Type B pancreatic cell (in vitro differentiated cells): ENCODE measurements at regions not wholly inside any gene's neighbourhood (a gene's known extent, or its start where the extent isn't known, plus 50 kb on each side); places are given as distances from the start of the nearest gene placed in this dataset.

ENCODE experiments used
- DNase-seq: peaks from one replicate; pipeline ENCODE4 v3.0.0; 2021; ENCODE audit warnings: mixed read lengths; ENCODE audit not compliant: unreplicated experiment; ENCODE audit errors: extremely low spot score
- H3K27ac Mint-ChIP-seq: 2 replicates; pipeline ENCODE4 v1.8.0; 2021; ENCODE audit warnings: mild to moderate bottlenecking, mixed read lengths
- H3K27me3 Mint-ChIP-seq: 2 replicates; pipeline ENCODE4 v1.8.0; 2021; ENCODE audit warnings: mixed read lengths
- H3K36me3 Mint-ChIP-seq: 2 replicates; pipeline ENCODE4 v1.8.0; 2021; ENCODE audit warnings: mixed read lengths
- H3K4me1 Mint-ChIP-seq: one replicate; pipeline ENCODE4 v1.8.0; 2021; ENCODE audit warnings: mixed read lengths; ENCODE audit not compliant: unreplicated experiment
- H3K4me3 Mint-ChIP-seq: 2 replicates; pipeline ENCODE4 v1.8.0; 2021; ENCODE audit warnings: mild to moderate bottlenecking, mixed read lengths
- H3K9me3 Mint-ChIP-seq: 2 replicates; pipeline ENCODE4 v1.8.0; 2021; ENCODE audit warnings: mixed read lengths
- CTCF ChIP-seq: fragments of 200-600 bp; sonication (generic); conservative IDR thresholded peaks from 2 replicates; pipeline ENCODE4 v1.5.0; 2021; ENCODE audit warnings: antibody characterized with exemption, mild to moderate bottlenecking

- no peak for DNase-seq
- H3K27me3 Mint-ChIP-seq = peaks cover 27% of the 10 kb centered on the region
- H3K4me3 Mint-ChIP-seq = no peak overlapping the region
- peaks cover 4% of the 10 kb centered on the region for H3K4me1 Mint-ChIP-seq
- H3K36me3 Mint-ChIP-seq = no peaks in the 10 kb centered on the region
- no peak for TF ChIP-seq CTCF
- no peaks in the 10 kb centered on the region for H3K9me3 Mint-ChIP-seq
- H3K27ac Mint-ChIP-seq = peak overlapping the region; percentile 65
These were observed 1046.4 kb downstream of the NTRK3 start for GRCh38 chr15:87209891-87210689.

- no peak for DNase-seq
- no peaks in the 10 kb centered on the region for H3K4me1 Mint-ChIP-seq
- peaks cover 21% of the 10 kb centered on the region for H3K27me3 Mint-ChIP-seq
- no peak overlapping the region for H3K4me3 Mint-ChIP-seq
- no peak overlapping the region for H3K27ac Mint-ChIP-seq
- no peak for TF ChIP-seq CTCF
- no peaks in the 10 kb centered on the region for H3K36me3 Mint-ChIP-seq
- no peaks in the 10 kb centered on the region for H3K9me3 Mint-ChIP-seq
These were observed 1048.5 kb downstream of the NTRK3 start for GRCh38 chr15:87207990-87208580.

GRCh38 chr15:87207251-87207650 is 1049.3 kb downstream of the NTRK3 start:
- DNase-seq = no peak
- no peaks in the 10 kb centered on the region for H3K36me3 Mint-ChIP-seq

GRCh38 chr15:87201986-87202385 is 1054.6 kb downstream of the NTRK3 start:
- H3K4me3 Mint-ChIP-seq = no peak overlapping the region
- H3K4me1 Mint-ChIP-seq = no peaks in the 10 kb centered on the region
- H3K27ac Mint-ChIP-seq = no peak overlapping the region

More at GRCh38 chr15:87207251-87207650, 1049.3 kb downstream of the NTRK3 start:
- Mint-ChIP-seq H3K27me3 (peaks cover 21% of the 10 kb centered on the region), H3K27ac (no peak overlapping the region), H3K4me3 (no peak overlapping the region), H3K9me3 (no peaks in the 10 kb centered on the region), H3K4me1 (no peaks in the 10 kb centered on the region)
- TF ChIP-seq CTCF = no peak

GRCh38 chr15:87200149-87200548 is 1056.4 kb downstream of the NTRK3 start:
- H3K27ac Mint-ChIP-seq = no peak overlapping the region
- TF ChIP-seq CTCF = no peak

More at GRCh38 chr15:87201986-87202385, 1054.6 kb downstream of the NTRK3 start:
- H3K27me3 Mint-ChIP-seq = peaks cover 20% of the 10 kb centered on the region
- H3K36me3 Mint-ChIP-seq = no peaks in the 10 kb centered on the region
- H3K9me3 Mint-ChIP-seq = no peaks in the 10 kb centered on the region
- no peak for TF ChIP-seq CTCF
- no peak for DNase-seq

More at GRCh38 chr15:87200149-87200548, 1056.4 kb downstream of the NTRK3 start:
- Mint-ChIP-seq H3K4me1 (no peaks in the 10 kb centered on the region), H3K27me3 (peaks cover 27% of the 10 kb centered on the region), H3K4me3 (no peak overlapping the region), H3K36me3 (no peaks in the 10 kb centered on the region), H3K9me3 (no peaks in the 10 kb centered on the region)
- DNase-seq = no peak
